Nephron progenitor cell (in vitro differentiated cells): ENCODE measurements at regions not wholly inside any gene's neighbourhood (a gene's known extent, or its start where the extent isn't known, plus 50 kb on each side); places are given as distances from the start of the nearest gene placed in this dataset.

Experiments
- DNase-seq: peaks from one replicate; pipeline ENCODE4 v3.0.0; 2021
- H3K27ac Mint-ChIP-seq: 2 replicates; pipeline ENCODE4 v1.8.0; 2021; ENCODE audit warnings: mild to moderate bottlenecking, moderate library complexity, mixed read lengths
- H3K27me3 Mint-ChIP-seq: 2 replicates; pipeline ENCODE4 v1.8.0; 2021; ENCODE audit warnings: mild to moderate bottlenecking, low read depth, mixed read lengths; ENCODE audit not compliant: poor library complexity
- H3K36me3 Mint-ChIP-seq: 2 replicates; pipeline ENCODE4 v1.8.0; 2021; ENCODE audit warnings: low read depth, mixed read lengths
- H3K4me1 Mint-ChIP-seq: 2 replicates; pipeline ENCODE4 v1.8.0; 2021; ENCODE audit warnings: mixed read lengths
- H3K4me3 Mint-ChIP-seq: 2 replicates; pipeline ENCODE4 v1.8.0; 2021; ENCODE audit warnings: mild to moderate bottlenecking, moderate library complexity, mixed read lengths
- H3K9me3 Mint-ChIP-seq: 2 replicates; pipeline ENCODE4 v1.8.0; 2021; ENCODE audit warnings: mild to moderate bottlenecking, moderate library complexity, mixed read lengths
- TF ChIP-seq, protein P1 (sequence below): fragments of 200-600 bp; sonication (generic); IDR thresholded peaks from 2 replicates; pipeline ENCODE4 v1.5.0; 2021; ENCODE audit warnings: antibody characterized with exemption

DNA sequence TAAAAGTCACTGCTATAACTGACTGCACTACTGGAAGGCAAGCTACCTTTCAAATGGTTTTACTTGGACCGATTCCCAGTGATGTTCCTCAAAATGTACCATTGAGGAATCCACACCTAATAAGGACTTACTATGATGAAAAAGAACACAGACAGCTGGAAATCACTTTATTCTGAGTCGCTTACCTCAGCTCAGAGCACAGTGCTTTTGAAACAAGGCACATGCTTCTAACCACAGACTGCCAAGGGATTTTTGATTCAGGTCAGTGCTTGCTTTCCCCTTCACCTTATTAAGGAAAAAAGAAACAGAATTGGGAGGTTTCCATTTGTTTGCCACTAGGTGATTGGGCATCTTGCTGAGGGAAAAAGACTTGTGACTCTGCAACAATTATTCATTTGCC, 707.5 kb upstream of the FSHR start:
- no peak for DNase-seq
- TF ChIP-seq, protein P1, sequence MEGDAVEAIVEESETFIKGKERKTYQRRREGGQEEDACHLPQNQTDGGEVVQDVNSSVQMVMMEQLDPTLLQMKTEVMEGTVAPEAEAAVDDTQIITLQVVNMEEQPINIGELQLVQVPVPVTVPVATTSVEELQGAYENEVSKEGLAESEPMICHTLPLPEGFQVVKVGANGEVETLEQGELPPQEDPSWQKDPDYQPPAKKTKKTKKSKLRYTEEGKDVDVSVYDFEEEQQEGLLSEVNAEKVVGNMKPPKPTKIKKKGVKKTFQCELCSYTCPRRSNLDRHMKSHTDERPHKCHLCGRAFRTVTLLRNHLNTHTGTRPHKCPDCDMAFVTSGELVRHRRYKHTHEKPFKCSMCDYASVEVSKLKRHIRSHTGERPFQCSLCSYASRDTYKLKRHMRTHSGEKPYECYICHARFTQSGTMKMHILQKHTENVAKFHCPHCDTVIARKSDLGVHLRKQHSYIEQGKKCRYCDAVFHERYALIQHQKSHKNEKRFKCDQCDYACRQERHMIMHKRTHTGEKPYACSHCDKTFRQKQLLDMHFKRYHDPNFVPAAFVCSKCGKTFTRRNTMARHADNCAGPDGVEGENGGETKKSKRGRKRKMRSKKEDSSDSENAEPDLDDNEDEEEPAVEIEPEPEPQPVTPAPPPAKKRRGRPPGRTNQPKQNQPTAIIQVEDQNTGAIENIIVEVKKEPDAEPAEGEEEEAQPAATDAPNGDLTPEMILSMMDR: no peak
- Mint-ChIP-seq H3K36me3 (no peaks in the 10 kb centered on the region), H3K9me3 (no peaks in the 10 kb centered on the region), H3K27me3 (no peaks in the 10 kb centered on the region), H3K4me1 (no peaks in the 10 kb centered on the region), H3K27ac (no peak overlapping the region), H3K4me3 (no peak overlapping the region)

DNA sequence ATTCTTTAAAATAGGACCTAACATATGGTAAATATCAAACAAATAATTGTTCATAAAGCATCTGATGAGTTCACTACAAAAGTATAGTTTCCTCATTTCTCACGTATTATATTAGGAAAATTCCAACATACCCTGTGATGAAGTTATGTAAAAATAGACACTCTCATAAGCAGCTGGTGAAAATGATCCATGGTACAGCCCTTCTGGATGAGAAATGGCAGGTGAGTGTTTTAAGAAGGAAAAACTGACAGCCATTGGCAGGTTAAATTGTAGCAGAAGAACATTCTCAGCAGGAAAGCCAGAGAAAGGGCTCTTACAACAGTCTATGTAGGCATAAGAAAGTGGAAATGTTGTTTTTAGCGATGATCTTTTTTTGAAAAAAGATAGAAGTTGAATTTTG, 706.5 kb upstream of the FSHR start:
- Mint-ChIP-seq H3K27ac (no peak overlapping the region), H3K36me3 (no peaks in the 10 kb centered on the region), H3K9me3 (no peaks in the 10 kb centered on the region), H3K27me3 (no peaks in the 10 kb centered on the region), H3K4me3 (no peak overlapping the region), H3K4me1 (no peaks in the 10 kb centered on the region)
- no peak for DNase-seq
- TF ChIP-seq, protein P1: no peak

DNA sequence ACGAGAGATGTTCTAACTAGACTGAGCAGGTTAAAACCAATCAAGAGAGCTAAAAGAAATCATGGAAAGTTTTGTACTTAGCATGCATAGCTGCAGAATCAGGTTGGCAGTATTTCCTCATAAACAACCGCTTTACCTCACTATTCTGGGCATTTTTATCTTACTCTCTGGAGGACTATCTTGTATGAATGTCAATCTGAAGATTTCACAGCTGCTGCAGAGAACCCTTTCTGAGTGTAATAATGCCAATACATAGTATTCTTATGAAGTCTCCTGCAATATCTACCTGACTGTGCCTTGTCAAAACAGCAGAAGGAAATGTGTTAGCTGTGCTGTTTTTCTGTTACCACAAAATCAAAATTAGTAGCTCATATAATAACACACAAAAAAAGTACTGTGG, 705.9 kb upstream of the FSHR start:
- H3K9me3 Mint-ChIP-seq: no peaks in the 10 kb centered on the region
- TF ChIP-seq, protein P1: no peak
- no peaks in the 10 kb centered on the region for H3K27me3 Mint-ChIP-seq
- no peaks in the 10 kb centered on the region for H3K36me3 Mint-ChIP-seq
- no peak overlapping the region for H3K27ac Mint-ChIP-seq
- no peak for DNase-seq
- H3K4me1 Mint-ChIP-seq: no peaks in the 10 kb centered on the region
- no peak overlapping the region for H3K4me3 Mint-ChIP-seq

DNA sequence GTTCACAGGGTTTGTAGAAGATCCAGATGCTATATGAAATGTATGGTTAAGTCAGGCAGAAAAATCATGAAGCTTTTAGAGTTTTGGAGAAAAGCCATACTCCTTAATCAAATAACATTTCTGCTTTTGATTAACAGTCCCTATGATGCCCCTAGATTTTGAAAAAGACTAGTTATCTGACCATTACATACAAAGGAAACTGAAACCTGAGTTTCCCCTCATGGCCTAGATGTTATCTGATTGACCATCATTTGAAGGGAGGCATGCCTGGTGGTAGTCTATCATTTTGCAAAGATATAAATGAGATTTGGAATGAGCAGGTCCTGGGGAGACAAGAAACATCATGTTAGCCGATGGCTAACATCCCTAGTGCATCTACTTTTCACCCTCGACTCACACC, 704.3 kb upstream of the FSHR start:
- Mint-ChIP-seq H3K27ac (no peak overlapping the region), H3K36me3 (no peaks in the 10 kb centered on the region), H3K4me1 (no peaks in the 10 kb centered on the region), H3K9me3 (no peaks in the 10 kb centered on the region), H3K4me3 (no peak overlapping the region), H3K27me3 (no peaks in the 10 kb centered on the region)
- no peak for DNase-seq
- TF ChIP-seq, protein P1: no peak

DNA sequence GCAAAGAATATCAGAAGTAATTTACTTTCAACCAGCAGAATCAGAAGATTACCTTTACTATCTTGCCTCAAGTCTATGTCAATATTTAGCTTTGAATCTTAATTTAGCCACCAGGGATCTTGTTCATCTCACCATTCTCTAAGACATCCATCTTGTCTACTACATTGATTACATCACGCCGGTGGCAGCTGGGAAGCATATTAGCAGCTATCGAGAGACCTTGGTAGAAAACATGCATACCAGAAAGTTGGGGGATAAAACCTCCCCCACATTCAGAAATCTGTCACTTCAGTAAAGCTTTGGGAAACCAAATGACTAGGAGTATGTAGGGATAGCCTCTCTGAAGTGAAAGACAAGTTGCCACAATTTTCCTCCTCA, 703.8 kb upstream of the FSHR start:
- TF ChIP-seq, protein P1: no peak
- no peaks in the 10 kb centered on the region for H3K27me3 Mint-ChIP-seq
- no peaks in the 10 kb centered on the region for H3K4me1 Mint-ChIP-seq
- no peaks in the 10 kb centered on the region for H3K36me3 Mint-ChIP-seq
- no peak overlapping the region for H3K4me3 Mint-ChIP-seq
- no peak overlapping the region for H3K27ac Mint-ChIP-seq
- no peaks in the 10 kb centered on the region for H3K9me3 Mint-ChIP-seq
- DNase-seq: no peak

DNA sequence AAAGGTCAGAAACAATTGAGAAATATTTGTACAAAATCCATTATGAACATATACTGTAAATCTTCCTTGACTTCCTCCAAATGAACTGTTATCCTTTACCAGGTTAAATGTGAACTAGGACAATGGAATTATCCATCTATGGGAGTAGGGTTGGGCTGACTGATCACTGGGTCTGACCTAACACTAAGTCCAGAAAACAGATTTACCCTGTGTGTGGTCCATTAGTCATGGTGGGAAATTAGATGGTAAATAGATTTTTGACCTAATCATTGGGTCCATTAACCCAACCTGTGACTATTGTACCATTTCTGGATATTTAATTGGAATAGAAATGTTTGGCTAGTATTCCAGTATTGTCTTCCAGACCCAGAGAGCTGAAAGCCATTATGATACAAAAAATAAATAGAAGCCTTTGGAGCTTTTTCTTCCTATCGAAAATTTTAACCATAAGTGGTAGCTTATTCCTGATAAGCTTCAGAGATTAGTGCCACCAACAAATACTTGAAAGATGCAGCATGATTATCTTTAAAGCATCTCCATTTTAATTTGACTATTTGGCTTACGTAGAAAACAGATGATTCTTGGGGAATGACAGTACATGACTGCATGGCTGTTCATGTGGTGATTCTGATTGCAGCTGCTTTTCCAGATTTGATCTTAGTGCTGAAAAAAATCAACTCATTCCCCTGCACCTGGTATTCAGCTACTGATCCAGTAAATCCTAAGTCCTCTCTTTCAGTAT, 703.2 kb upstream of the FSHR start:
- no peaks in the 10 kb centered on the region for H3K36me3 Mint-ChIP-seq
- no peak for DNase-seq
- no peaks in the 10 kb centered on the region for H3K27me3 Mint-ChIP-seq
- H3K9me3 Mint-ChIP-seq: no peaks in the 10 kb centered on the region
- TF ChIP-seq, protein P1: no peak
- H3K4me1 Mint-ChIP-seq: no peaks in the 10 kb centered on the region
- no peak overlapping the region for H3K4me3 Mint-ChIP-seq
- H3K27ac Mint-ChIP-seq: no peak overlapping the region
